ENCODE measurements at regions not wholly inside any gene's neighbourhood (a gene's known extent, or its start where the extent isn't known, plus 50 kb on each side); places are given as distances from the start of the nearest gene placed in this dataset.

GRCh38 chr13:31898378-31899071, 133.0 kb upstream of the FRY start:
- DNase-seq = no peak

DNA sequence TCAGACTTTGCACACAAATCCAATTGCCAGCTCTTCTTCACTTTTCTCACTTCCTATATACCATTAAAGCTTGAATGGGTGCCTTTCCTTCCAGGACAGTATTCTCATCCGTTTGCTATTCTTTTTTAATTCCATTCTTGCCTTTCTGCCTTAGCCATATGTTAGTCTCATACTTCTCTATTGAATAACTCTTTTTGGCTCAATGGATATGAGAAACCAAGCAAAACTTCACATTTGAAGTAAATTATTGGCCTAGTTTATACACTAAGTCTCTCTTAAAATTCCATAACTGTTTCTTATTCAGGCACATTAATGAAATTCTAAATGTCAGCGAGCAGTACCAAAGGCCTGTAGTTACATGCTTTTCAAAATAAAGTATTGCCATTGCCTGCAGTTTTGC, 129.6 kb upstream of the FRY start:
- no peak for DNase-seq

DNA sequence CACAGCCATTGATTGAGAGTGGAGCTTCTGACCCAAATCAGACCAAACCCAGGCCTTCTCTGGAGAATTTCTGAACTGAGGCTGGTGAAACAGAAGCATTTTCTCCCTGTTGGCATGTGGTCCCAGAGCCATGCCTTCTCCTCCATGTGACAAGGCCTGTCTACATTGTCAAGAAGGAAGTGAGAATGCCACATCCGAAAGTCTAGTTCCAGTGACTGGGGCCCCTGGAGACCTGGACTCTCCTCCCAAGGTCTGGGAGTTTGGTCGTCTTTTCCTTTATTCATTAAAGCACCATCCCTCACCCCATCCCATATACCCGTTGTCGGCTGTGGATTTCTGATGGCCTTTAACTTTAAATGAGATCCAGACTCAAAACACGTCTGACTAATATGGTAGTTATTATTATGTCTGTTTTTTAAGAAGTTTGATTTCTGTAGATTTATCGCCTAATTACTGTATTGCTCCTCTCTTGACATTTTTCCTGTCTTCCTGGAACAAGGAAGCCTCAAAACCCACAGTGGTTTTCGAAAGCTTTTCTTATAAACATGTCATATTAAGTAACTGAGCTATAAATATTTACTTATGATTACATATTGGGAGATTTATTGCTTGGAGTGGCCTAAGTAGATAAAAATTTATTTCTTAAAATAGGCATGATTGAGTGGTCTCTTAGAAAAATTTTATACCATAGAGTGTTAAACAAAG, 128.3 kb upstream of the FRY start:
- no peak for DNase-seq

DNA sequence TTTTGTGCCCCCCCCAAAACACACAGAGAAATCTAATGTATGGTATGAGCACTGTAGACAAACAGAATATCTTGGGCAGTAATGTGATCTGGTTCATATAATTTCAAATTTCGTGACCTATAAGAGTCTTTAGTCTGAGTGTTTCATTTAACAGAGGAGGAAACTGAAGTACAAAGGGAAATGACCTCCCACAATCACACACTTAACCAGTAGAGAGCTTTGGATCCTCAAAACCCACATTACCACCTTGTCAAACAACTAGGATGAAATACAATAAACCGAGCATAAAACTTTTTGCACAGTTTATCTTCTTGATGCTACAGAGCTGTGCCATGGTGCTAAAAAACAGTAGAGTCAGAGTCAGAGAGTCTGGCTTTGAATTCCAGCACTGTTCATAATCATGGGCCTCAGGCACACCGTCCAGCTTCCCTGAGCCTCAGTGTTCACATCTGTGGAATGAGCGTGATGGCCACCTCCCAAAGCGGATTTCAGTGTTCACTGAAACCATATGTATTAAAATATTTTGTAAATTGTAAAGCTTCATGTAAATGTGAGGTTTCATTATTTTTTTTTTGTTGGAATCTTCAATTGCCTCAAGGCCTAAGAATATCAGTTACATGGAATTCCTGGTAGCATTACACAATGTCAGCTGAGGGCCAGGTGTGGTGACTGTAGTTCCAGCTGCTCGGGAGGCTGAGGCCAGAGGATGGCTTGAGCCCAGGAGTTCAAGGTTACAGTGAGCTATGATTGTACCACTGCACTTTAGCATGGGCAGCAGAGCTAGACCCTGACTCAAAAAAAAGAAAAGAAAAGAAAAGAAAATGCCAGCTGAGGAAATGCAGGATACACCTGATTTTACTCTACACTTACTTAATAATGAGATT, 126.4 kb upstream of the FRY start:
- no peak for DNase-seq

- no peak for DNase-seq
These were observed 125.6 kb upstream of the FRY start for GRCh38 chr13:31905961-31906360.

DNA sequence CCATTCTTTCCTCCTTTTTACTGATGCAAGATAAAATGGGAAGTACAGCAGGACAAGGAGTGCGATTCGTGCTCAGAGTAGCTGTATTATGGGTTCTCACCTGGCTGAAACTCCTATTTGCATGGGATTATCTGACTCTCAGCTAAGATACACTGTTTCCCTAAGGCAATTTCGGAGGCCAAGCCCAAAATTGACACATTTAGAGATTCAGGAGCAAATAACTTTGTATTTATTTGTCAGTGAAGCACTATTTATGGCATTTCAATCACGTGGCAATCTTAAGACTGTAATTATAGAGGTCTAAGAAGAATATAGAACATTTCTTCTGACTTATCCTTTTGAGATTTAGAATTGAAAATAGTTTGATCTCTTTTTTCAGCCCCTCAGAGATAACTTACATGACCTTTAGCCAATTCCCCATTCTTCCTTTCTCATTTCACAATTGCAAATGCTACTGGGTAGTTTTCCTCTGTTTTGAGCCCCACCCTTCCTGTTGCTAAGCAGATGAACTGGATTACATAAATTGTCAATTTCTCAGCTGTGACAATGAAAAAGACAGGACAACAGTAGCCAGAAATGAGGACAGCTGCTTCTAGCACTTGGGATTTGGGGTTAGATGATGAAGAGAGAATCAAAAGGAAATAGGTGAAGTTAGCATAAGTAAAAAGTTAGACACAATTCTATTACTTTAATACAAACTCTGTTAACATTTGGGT, 122.7 kb upstream of the FRY start:
- DNase-seq = no peak

GRCh38 chr13:31909864-31910551, 121.6 kb upstream of the FRY start:
- peak; percentile 2 for DNase-seq

- DNase-seq = no peak
These were observed 120.9 kb upstream of the FRY start for GRCh38 chr13:31910633-31911032.

DNA sequence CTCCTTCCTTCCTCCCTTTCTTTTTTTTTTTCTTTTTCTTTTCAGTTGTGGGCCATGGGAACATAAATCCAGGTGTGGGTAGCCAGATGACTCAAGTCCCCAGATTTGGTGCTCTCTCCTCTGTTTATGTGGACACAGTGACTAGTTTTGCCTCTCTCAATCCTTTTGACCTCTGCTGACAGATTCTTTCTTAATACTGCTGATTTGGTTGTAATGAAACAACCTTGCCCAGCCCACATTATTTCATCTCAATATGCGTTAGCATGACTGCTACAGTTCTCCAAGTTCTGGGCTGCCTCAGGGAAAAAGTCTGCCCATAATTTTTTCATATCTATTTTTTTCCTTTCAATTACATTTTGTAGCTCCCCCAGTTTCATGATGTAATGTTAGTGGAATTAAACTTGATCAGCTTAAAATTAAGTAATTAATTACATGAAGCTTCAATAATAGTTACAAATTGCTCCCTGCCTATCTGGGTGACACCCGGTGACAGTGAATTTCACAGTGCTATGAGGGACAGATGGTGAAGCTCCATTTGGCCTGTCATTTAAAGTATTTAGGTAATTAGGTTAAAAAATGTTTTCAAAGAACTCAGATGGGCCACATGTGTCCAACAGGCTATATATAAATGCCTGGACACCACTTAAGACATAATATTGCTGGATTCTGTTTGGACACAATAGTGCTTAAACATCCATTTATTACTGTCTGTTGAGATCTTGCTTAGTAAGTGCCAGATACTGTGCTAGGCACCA, 118.8 kb upstream of the FRY start:
- no peak for DNase-seq

GRCh38 chr13:31913459-31913858, 118.1 kb upstream of the FRY start:
- no peak for DNase-seq

DNA sequence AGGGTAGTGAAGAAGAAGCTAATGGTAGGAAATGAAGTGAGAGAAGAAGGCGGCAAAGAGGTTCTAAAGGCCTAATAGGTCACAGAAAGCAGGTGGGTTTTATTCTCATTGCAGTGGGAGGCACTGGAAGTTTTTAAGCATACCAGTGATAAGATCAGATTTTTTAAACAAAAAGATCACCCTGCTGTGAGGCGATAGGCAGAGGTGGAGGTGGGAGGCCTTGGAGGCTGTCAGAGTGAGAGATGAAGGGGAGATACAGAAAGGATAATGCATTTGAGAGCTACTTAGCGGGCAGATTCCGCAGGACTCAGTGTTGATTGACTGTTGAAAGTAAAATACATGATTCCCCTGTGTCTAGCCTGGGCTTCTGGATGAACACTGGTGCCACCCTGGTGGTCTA, 116.7 kb upstream of the FRY start:
- no peak for DNase-seq

DNA sequence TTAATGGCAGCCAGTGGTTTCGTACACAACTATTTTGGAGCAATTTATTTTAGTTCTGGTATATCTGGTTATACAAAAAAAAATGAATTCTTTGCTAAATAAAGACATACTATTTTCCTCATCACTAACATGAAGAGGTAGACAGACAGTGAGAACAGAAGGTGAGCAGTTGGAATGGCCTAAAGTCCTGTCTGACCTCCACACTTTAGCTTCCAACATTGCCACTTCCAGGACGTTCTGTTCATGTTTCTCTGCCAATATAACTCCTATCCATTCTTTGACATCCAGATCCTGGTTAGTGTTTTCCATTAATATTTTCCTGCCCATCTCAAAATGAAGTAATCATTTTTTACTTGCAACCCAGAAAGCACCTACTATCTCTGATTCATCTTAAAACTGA, 112.9 kb upstream of the FRY start:
- DNase-seq = no peak

DNA sequence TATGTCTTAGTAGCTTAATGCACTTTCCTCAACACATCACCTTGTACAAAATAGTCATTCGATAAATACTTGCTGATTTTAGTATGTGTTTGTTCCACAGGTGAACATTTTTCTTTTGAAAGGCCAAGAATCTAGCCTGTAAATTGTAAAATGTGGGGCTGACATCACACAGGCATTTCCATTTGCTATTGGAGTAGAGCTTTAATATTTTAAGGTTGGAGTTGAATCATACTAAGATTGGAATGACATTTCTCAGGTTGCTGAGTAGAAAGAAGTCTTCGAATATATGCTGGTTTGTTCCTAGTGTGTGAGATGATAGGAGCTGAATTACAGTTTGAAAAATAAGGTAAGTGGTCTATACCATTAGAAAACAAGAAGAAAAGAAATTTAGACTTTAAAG, 112.3 kb upstream of the FRY start:
- no peak for DNase-seq

GRCh38 chr13:31919971-31920726, 111.4 kb upstream of the FRY start:
- DNase-seq = no peak

GRCh38 chr13:31920727-31921100, 110.9 kb upstream of the FRY start:
- no peak for DNase-seq

DNA sequence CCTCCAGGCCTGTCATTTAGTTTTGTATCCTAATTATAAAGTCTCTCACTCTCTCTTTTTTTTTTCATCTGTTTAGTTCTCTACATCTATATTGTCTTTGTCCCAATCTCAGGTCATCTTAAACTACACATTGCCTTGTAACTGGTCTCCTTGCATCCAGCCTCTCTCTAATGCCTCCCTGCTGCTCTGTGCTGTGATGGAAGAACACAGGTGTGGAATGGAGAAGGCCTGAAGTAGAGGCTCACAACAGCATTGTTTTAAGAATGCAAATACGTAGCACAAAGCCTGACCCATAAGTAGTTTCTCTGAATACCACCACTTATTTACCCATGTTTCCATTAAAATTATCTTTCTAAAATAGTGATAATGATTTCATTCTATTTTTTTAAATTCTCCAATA, 108.8 kb upstream of the FRY start:
- no peak for DNase-seq

DNA sequence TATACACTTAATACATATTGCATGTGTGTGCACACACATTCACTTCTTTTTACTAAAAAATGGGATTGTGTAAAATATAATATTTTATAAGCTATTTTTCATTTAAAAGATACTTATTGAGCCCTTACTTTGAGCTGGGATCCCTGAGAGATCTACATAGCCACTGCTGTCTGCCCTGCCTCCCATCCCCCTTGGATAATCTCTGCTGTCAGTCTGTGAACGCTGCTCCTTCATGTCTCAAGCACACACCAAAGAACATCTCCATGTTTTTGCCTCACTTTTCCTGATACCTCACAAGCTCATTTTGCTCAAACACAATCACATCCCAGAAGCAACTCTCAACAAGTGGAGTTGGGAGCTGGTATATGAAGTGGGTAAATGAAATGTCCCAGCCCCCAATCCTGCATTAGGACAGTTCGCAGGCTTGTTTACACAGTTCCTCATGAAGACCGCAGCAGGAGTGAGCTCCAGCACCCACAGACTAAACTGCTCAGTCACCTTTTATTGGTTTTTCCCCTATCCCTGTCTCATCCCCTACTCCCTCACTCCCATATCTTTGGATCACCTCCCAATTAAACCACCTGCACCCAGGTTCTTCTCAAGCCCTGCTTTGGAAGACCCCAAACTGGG, 108.3 kb upstream of the FRY start:
- no peak for DNase-seq

GRCh38 chr13:31925079-31925478, 106.5 kb upstream of the FRY start:
- no peak for DNase-seq

GRCh38 chr13:31927219-31927653, 104.3 kb upstream of the FRY start:
- DNase-seq = no peak

DNA sequence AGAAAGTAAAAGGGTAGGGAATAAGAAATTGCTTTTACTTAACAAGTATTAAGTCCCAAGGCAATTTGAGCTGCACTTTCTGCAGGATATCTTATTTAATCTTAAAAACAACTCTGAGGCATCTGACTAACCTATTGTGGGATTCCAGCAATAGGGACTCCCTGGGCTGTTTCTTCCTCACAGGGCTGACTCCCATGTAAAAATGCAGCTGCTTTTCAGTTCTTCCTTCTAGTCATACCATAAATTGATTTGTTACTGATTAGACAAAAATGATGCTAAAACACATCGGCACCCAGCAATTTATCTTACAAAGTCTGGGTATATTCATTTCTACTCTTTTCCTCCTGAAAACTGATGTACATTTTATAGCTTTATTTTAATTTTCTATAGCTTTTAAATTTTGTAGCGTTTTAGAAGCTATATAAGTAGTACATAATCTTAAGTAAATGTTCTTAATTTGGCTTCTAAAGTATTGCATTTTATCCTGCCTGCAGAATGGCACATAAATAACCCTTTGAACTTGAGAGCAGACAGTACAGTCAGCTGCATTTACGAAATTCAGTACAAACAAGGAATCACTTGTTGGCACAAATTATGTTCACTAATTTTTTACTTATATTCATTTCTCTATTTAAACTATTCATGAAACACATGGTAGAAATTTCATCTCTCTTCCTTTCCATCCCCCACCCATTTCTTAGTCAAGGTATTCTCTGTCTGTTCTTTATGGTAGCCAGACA, 102.4 kb upstream of the FRY start:
- no peak for DNase-seq
